ENCODE measurements at regions not wholly inside any gene's neighbourhood (a gene's known extent, or its start where the extent isn't known, plus 50 kb on each side); places are given as distances from the start of the nearest gene placed in this dataset.

- CTCF ChIA-PET = no interaction called here
Measured at GRCh38 chr6:166101819-166102419, 65.7 kb downstream of the TBXT start.

More at GRCh38 chr6:166101819-166102419, 65.7 kb downstream of the TBXT start:
- ATAC-seq (ENCODE audit: low read depth) (no peak), DNase-seq (no peak)
- no peak overlapping the region for H3K56ac ChIP-seq (ENCODE audit: extremely low read depth, insufficient read depth, low read length)
- no peaks in the 10 kb centered on the region for H4K20me1 ChIP-seq (ENCODE audit: insufficient read depth, low read length)
- no peaks in the 10 kb centered on the region for H3K36me3 ChIP-seq (ENCODE audit: control insufficient read depth, insufficient read depth, low read length)
- no peak overlapping the region for H2BK15ac ChIP-seq (ENCODE audit: low read depth, low read length)
- no peak overlapping the region for H3K23ac ChIP-seq (ENCODE audit: low read depth, low read length)
- H3K79me1 ChIP-seq (ENCODE audit: low read depth in 1 of 2, low read length in 2 of 2) = no peaks in the 10 kb centered on the region
- H4K5ac ChIP-seq (ENCODE audit: low read depth, low read length) = no peak overlapping the region
- in situ Hi-C loops (cut with MboI; ENCODE audit: low sequenced_read_pairs) (loop anchor here (10.0 to 25.0 kb wide), 2 partner anchors 377 to 665 kb away; no protein-coding TSS in a partner anchor), intact Hi-C loops (cut with micrococcal nuclease) (loop anchor here (10.0 kb wide), 1 partner anchor 437 kb away; the partner anchor contains the start of gene PDE10A), dilution Hi-C loops (cut with HindIII; ENCODE audit: low sequenced_read_pairs, unreplicated experiment) (no loop called here)
- no peak for TF ChIP-seq RCOR1 (IDR thresholded peaks at IDR 0.05; ENCODE audit: insufficient replicate concordance, low read length)
- no peak for TF ChIP-seq SMC3 (IDR thresholded peaks at IDR 0.05; ENCODE audit: low read depth, low read length)
- no peak for TF ChIP-seq RFX5 (IDR thresholded peaks at IDR 0.05; ENCODE audit: low read depth, low read length)
- TF ChIP-seq MAFK (IDR thresholded peaks at IDR 0.05; ENCODE audit: low read depth, low read length) = no peak
- no peak for TF ChIP-seq POLR2A (IDR thresholded peaks at IDR 0.05; ENCODE audit: low read depth, low read length)
- no peak for TF ChIP-seq CTCF (conservative IDR thresholded peaks at IDR 0.05; ENCODE audit: low read depth, low read length)
- no peak for TF ChIP-seq RAD21 (IDR thresholded peaks at IDR 0.05; ENCODE audit: low read length)
- no peak for TF ChIP-seq NFE2L2 (IDR thresholded peaks at IDR 0.05; ENCODE audit: low read depth, low read length)
- TF ChIP-seq FOS (IDR thresholded peaks at IDR 0.05; ENCODE audit: low read depth, low read length) = no peak
- no peak for TF ChIP-seq MAZ (IDR thresholded peaks at IDR 0.05; ENCODE audit: borderline replicate concordance, low read depth, low read length)
- no peak for TF ChIP-seq CHD1 (IDR thresholded peaks at IDR 0.05; ENCODE audit: low read depth, low read length)
- no peak for TF ChIP-seq MXI1 (IDR thresholded peaks at IDR 0.05; ENCODE audit: borderline replicate concordance, low read depth, low read length)
- TF ChIP-seq CEBPB (IDR thresholded peaks at IDR 0.05; ENCODE audit: low read depth, low read length) = no peak
- TF ChIP-seq ELK1 (IDR thresholded peaks at IDR 0.05; ENCODE audit: borderline replicate concordance, low read depth, low read length) = no peak
- TF ChIP-seq BHLHE40 (IDR thresholded peaks at IDR 0.05; ENCODE audit: low read depth, low read length) = no peak
- no peak for TF ChIP-seq USF2 (IDR thresholded peaks at IDR 0.05; ENCODE audit: low read depth, low read length)
- H2BK5ac ChIP-seq (ENCODE audit: low read depth, low read length, poor library complexity, severe bottlenecking) = no peak overlapping the region
- peaks cover 8% of the 10 kb centered on the region for H3K9me3 ChIP-seq (ENCODE audit: control insufficient read depth, insufficient read depth, low read length)
- H3K4me1 ChIP-seq (ENCODE audit: control insufficient read depth, insufficient read depth, low read length) = peaks cover 2% of the 10 kb centered on the region; the same call in 1 of the 2 replicates
- POLR2A ChIA-PET (ENCODE audit: unreplicated experiment) = no interaction called here
- no peak overlapping the region for H2BK120ac ChIP-seq (ENCODE audit: low read depth, low read length)
- BruUV-seq (replicated peaks) = no TSS peak
- no peak overlapping the region for H3K18ac ChIP-seq (ENCODE audit: low read depth, low read length)
- no peak overlapping the region for H3K27ac ChIP-seq (ENCODE audit: insufficient read depth, low read length)
- H3K9me1 ChIP-seq (ENCODE audit: insufficient read depth, low read length) = no peaks in the 10 kb centered on the region
- H2AFZ ChIP-seq (replicated peaks; ENCODE audit: low read length, poor library complexity) = no peak overlapping the region
- H4K8ac ChIP-seq (ENCODE audit: low read depth in 2 of 2, low read length in 2 of 2) = no peak overlapping the region
- H2AK9ac ChIP-seq (replicated peaks; ENCODE audit: low read depth, low read length, poor library complexity) = no peak overlapping the region
- peaks cover 8% of the 10 kb centered on the region for H3K27me3 ChIP-seq (ENCODE audit: control insufficient read depth, insufficient read depth, low read length)
- H2BK20ac ChIP-seq (ENCODE audit: low read depth, low read length) = no peak overlapping the region
- H3K4ac ChIP-seq (ENCODE audit: low read depth, low read length) = no peak overlapping the region
- H3K4me2 ChIP-seq (ENCODE audit: low read depth, low read length) = no peak overlapping the region
- no peak overlapping the region for H3K9ac ChIP-seq (ENCODE audit: low read depth, low read length)
- no peak overlapping the region for H2AK5ac ChIP-seq (ENCODE audit: low read depth, low read length)
- H4K91ac ChIP-seq (ENCODE audit: insufficient read depth, low read depth, low read length) = no peak overlapping the region
- no peak overlapping the region for H3K14ac ChIP-seq (replicated peaks; ENCODE audit: low read depth, low read length)
- H3K4me3 ChIP-seq (ENCODE audit: insufficient read depth, low read depth, low read length) = no peak overlapping the region
